Gastrocnemius medialis (tissue), 4 donors: ENCODE measurements at regions not wholly inside any gene's neighbourhood (a gene's known extent, or its start where the extent isn't known, plus 50 kb on each side); places are given as distances from the start of the nearest gene placed in this dataset.

Source experiments
- CTCF ChIP-seq, 5 experiments: fragments of 450-650 bp in 3 of 5; fragments of 200-600 bp in 2 of 5; sonication (generic) in 2 of 5; IDR thresholded peaks in 4 of 5; conservative IDR thresholded peaks in 1 of 5; 1 replicate in 4 of 5; 2 replicates in 1 of 5; pipeline ENCODE4 v1.5.1; 2016 to 2019; ENCODE audit warnings: antibody characterized with exemption in 5 of 5, mild to moderate bottlenecking in 3 of 5, moderate library complexity in 3 of 5
- POLR2A ChIP-seq, 2 donors: fragments of 450-650 bp; IDR thresholded peaks; one replicate each; pipeline ENCODE4 v1.6.1; 2017; ENCODE audit warnings: antibody characterized with exemption in 2 of 2, mild to moderate bottlenecking in 2 of 2, moderate library complexity in 2 of 2

- TF ChIP-seq CTCF (IDR thresholded peaks at IDR 0.05 in 4 of 5, conservative IDR thresholded peaks at IDR 0.05 in 1 of 5), result no peak
- TF ChIP-seq POLR2A (IDR thresholded peaks at IDR 0.05), result no peak
These were observed 322.1 kb downstream of the WDR72 start for GRCh38 chr15:53437366-53437765.
